ENCODE measurements at regions not wholly inside any gene's neighbourhood (a gene's known extent, or its start where the extent isn't known, plus 50 kb on each side); places are given as distances from the start of the nearest gene placed in this dataset.

GRCh38 chr5:53243403-53243802, 133.8 kb upstream of the MOCS2 start:
- TF ChIP-seq CTCF (conservative IDR thresholded peaks at IDR 0.05; ENCODE audit: low read depth, low read length) (peak; percentile 35; the same call in 1 of the 2 replicates), EZH2phosphoT487 (IDR thresholded peaks at IDR 0.05; ENCODE audit: borderline replicate concordance, low read length) (no peak)

Measured in PC-3 (cell line).